Kidney glomerular epithelial cell (primary cell): ENCODE measurements at regions not wholly inside any gene's neighbourhood (a gene's known extent, or its start where the extent isn't known, plus 50 kb on each side); places are given as distances from the start of the nearest gene placed in this dataset.
A peak's percentile ranks its signal among the peaks of the same experiment; 100 is the strongest.
"Not testable (repeated sequence)": the region's sequence is repeated elsewhere in the genome, so short reads cannot be mapped to it uniquely, and the experiment has no call there.

ENCODE experiments used
- DNase-seq: peaks from one replicate; lab custom pipeline; 2025; lab: John Stamatoyannopoulos, UW

DNA sequence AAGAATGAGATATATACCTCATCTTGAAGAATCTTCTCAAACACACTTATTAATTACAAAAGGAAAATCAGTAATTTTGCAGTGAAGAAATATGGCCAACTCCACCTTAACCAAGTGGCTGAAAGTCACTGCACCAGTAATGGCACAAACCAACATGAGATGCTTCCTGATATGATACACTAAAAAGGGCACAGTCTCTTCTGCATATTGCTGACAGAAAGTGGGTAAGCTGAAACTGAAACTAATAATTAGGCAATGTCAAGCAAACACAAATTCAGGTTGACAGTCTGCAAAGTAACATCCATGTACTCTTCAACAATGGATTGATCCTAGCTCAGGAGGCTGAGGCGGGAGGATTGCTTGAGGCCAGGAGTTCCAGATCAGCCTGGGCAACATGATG lies 56.1 kb downstream of the ZNF22 start:
- not testable (repeated sequence) for DNase-seq

DNA sequence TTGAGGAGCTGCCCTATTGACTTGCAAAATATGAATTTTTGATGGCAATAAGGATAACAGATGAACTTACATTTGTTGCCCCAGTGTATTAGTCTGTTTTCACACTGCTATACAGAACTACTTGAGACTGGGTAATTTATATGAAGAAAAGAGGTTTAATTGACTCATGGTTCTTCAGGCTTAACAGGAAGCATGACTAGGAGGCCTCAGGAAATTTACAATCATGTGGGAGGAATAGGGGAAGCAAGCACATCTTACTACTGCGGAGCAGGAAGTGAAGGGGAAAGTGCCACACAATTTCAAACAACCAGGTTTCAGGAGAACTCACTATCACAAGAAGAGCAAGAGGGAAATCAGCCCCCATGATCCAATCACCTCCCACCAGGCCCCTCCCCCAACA lies 57.9 kb downstream of the ZNF22 start:
- DNase-seq = no peak

DNA sequence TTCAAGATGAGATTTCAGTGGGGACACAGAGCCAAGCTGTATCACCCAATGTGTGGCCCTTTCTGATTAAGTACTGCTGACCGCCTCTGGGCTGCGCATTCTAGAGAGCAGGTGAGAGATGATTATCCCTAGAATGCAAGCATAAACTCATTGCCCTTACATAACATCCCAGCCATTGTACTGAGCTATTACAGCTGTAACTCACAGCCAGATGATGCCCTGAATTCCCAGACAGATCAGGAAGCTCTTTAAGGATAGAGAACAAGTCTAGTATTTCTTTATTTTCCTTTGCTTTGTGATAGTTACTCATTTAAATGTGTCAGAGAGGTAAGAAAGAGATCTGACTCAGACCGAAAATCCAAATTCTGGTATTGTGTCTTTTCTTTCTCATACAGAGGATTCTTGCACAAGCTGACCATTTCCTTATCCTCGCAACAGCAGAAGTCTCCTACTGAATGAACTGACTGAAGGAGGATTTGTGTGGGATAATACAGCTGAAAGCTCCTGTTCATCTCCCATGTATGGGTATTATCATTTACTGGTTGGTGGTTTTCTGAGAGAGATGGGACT lies 58.4 kb downstream of the ZNF22 start:
- DNase-seq = no peak

DNA sequence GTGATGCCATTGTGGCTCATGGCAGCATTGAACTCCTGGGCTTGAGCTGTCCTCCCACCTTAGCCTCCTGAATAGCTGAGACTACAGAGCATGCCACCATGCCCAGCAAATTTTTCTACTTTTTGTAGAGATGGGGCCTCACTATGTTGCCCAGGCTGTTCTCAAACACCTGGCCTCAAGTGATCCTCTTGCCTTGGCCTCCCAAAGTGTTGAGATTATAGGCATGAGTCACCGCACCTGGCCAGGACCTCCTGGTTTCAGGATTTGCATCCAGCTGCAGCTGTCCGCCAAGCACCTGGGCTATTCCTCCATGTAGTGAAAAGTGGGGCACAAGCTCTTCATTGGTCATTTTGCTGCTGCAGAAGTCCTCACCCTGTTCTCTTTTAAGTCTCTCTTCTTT lies 58.9 kb downstream of the ZNF22 start:
- no peak for DNase-seq

DNA sequence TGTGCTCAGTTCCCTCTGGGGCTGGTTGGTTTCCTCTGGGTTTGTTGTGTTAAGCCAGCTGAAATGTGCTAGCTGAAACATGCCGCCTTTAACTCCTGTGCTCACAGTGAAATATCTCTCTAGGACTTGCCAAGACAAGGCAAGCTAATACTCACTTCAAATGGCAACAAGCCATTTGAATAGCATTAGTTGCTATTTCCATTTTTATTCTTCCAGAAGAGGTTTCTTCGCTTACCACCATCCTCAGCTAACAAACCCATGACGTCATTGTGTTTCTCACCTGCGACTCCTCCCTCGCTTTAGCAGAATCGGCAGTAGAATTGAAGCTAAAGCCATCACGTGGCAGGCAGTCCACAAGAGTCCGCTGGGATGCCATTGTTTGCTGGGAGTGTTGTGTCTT lies 61.3 kb downstream of the ZNF22 start:
- no peak for DNase-seq

DNA sequence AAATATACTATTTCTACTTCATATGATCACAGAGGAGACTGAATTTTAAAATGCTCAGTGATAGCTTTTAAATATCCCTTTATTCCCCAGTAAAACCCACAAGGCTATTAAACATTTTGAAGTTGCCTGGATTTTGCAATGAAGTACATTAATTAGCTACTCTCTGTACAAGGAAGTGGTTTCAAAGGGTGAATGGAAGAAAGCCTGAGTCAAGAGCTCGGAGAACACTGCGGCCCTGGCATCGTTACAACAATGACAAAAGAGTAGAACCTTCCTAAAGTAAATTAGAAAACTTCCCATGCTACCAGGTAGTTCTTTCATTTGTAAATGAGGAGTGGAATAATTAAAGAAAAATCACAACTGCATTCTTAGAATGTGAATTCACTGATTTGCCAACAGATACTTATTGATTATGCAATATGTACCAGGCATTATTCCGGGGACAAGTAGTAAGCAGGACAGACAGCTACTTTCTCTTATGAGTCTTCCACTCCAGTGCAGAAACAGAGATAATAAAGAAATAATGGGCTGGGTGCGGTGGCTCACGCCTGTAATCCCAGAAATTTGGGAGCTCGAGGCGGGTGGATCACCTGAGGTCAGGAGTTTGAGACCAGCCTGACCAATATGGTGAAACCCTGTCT lies 63.0 kb downstream of the ZNF22 start:
- no peak for DNase-seq

DNA sequence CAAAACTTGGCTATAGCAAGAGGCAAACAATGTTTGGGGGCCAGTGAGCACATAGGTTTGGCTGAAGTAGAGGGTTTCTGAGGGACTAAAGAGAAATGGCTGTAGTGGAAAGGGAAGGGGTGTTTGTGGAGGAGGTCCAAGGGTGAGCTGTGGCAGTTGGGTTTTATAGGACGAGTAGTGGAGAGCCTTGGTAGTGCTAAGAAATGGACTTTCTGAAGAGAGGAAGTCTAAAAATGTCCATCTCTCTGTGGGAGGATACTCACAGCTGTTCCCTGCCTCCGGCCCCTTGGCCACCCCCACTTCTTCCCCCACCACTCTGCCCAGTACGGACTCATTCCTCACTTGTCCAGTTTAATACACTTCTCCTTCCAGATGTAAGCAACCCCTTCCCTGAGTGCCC lies 64.3 kb downstream of the ZNF22 start:
- no peak for DNase-seq

DNA sequence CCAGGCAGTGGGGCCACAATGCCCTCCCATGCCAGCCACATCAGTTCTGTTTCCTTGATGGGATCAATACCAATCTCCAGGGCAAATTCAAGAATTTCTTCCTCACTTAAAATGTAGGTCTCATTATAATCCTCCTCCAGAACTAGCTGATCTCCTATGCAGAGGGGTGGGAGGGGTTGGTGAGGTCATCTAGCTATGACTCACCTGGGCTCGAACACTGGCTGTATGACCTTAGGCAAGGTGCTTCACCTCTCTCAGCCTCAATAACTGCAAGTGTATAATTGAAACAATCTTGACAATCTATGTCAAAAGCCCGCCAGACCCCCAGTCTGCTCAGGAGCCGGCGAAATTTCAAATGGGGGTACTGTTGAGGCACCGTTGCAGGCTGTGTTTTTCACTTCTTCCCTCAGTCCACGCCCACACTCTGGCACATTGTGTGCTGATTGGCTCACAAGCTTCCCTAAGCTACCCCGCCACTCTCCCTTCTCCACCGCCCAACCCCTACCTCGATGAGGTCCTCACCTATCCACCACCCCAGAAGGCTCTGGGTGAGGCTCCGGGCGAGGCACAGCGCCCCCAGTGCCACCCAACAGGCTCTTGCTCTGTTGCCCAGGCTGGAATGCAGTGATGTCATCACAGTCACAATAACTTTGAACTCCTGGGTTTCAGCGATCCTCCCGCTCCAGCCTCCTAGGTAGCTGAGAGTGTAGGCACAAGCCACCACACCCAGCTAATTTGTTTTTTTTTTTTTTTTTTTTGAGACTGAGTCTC lies 70.5 kb downstream of the ZNF22 start:
- no peak for DNase-seq

DNA sequence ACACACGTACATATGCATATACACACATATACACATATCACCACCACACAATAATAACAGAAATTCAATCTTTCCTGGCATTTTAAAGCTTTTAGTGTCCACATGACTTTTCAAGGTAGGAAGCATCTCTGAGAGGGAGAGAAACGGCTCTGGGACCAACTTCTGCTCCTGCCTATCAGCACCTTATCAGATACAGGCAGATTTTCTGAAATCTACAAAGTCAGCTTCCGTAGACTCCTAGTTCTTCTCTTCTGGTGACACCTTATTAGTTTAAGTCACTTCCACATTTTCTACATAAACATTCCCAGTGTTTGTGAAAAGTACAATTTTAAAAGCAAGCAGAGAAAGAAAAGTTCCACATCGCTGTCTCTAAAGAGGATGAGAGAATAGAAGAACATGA lies 74.5 kb downstream of the ZNF22 start:
- DNase-seq = no peak

DNA sequence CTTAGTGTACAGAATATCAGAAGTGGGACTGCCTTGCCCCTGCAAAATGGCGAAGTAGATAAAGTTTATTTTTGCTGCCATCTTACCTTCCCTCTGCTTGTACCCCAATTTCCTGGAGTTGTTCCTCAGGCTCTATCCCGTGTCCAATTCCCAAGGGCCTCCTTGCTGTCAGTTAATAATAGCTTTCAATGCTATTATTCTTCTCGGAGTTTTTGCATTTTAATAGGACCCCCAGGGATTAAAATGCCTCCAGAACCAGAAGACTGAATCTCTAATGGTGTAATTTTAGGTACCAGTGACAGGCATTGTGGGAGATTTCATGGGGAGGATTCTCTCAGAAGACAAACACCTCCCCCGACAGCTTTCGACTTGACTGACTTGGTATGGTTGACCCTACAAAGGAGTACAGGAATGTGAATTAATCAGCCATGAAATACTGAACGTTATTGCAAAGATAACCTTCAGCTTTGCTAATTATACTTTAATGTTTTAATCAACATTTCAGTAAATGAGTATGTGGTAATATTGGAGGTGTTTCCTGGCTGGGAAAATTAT lies 75.2 kb downstream of the ZNF22 start:
- DNase-seq = peak; percentile 44

DNA sequence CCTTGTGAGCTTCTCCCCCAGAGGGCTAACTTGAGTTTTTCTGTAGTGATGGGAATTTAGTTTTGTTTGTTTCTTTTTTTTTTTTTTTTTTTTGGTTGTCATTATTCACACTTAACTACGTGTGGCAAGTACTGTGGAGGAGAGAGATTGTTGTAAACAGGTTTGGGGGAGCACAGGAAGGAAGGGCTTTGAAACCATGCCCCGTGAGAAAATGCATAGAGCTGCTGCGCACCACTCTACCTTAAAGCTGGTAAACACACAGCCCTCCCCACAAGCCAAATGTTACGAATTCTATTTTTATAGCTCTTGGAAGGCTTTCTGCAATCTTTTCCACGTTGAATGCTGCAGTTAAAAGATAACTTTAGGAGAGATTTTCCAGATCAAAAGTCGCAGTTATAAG lies 76.2 kb downstream of the ZNF22 start:
- DNase-seq = no peak

DNA sequence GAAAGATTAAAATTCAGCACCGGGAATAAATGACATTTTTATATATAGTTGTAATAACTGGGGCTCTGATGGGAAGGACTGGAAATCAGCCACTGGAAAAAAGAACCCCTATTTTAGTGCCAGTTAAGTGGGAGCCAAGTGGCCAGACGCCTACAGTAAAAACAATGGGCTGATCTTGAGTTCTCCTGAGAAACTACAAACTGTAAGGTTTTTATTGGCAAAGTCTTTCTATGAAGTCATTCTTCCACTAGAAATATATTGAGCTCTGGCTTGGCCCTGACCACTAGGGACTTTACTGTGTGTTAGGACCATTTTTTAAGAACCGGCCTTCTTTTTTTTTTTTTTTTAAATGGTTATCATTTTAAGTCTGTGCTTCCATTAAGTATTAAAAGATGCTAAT lies 79.6 kb downstream of the ZNF22 start:
- DNase-seq = no peak

DNA sequence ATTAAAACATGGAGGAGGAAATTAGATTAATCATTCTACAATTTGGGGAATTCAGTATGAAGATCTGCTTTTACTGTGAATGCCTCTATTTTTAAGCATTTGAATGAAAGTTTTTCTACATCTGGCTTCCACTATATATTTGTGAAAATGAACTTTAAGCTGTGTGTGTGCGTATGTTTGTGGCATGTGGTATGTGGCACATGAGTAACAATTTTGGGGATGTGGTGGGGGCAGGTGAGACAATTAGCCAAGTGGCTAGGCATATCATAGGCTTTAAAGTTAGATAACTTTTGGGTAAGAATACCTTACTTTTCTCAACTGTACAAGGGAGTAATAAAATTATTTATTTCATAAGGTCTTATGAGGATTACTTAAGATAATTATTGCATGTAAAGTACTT lies 81.5 kb downstream of the ZNF22 start:
- DNase-seq = no peak

DNA sequence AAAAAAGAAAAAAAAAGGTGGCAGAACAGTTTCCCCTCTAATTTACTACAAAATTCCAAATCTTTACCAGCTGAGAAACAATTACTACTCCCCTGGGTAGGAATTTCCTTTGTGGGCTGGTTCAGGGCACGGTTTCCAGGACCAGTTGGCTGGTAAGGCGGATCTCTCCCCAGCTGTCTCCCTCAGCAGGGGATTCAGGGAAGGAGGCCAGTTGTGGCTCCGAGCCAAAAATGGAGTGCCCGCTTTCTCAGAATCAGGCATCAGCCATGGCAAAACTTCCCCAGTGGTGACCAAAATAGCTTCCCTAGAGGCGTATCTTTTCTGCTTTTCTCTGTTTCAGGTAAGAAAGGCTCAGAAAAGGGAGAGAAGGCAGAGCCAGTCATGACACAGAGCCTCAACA lies 91.2 kb downstream of the ZNF22 start:
- DNase-seq = no peak

DNA sequence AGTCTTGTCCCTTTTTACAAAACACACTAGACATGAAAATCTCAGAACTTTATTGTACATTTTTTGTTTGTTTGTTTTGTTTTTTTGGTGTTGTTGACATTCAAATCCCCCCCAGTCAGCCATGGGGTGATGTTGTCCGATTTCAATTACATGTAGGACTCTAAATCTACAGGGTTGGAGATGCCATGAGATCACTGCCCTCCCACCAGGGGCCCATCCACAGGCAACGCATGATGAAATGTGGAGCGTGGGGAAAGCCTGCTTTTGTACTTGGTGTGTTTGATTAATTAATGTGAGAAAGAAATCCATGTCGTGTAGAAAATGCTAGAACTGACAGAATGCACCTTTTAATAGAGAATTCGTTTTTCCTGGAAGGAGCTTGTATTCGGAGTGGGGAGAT lies 93.2 kb downstream of the ZNF22 start:
- DNase-seq = no peak

DNA sequence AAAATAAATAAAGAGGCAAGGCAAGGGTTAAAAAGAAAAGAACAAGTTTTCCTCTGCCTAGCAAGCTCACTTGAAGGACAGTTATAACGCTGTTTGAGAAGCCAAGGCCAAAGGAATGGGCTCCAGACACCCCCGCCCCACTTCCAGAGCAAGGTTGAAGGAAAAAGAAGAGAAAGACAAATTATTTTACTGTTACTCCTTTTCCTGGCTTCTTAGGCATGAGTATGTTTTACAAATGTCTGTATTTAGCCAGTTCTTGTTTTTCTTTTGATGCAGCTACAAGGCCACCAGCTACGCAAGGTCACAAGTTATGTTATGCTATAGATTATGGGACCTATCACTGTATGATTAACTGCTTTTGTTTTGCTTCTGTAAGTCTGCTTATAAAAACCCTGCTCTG lies 94.6 kb downstream of the ZNF22 start:
- DNase-seq = no peak

DNA sequence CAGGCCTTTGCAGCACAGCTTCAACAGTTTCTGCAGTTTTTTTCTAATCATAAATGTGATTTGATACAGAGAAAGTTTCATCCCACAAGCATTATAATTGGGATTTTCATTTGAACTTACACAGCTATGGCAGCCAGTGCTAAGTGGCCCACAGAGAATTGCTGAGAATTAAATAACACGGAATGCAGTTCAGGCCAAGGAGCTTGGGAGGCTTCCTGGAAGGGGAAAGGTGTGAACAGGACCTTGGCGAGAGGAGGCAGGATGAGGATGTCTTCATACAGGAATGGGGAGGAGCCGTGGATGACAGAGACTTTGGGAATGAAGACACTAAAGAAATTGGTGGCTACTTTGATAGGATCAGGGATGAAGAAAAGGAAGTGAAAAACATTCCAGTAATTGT lies 95.3 kb downstream of the ZNF22 start:
- DNase-seq = no peak

DNA sequence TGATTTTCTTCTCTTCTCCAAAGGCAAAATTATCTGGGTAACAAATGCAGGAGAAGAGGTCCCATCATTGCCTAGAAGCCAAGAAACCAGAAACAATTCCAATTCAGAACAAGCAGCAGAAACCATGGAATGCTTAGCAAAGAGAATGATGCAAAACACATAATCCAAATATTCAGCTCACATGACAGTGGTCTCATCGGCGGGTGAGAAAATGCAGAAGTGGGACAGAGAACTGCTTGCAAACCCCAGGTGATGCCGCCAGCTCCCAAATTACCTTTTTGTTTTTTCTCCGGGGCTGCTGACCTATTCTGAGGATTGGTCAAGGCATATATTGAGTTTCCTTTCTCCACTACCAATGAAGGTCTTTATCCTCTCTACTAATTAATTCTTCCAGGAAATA lies 99.7 kb downstream of the ZNF22 start:
- no peak for DNase-seq

DNA sequence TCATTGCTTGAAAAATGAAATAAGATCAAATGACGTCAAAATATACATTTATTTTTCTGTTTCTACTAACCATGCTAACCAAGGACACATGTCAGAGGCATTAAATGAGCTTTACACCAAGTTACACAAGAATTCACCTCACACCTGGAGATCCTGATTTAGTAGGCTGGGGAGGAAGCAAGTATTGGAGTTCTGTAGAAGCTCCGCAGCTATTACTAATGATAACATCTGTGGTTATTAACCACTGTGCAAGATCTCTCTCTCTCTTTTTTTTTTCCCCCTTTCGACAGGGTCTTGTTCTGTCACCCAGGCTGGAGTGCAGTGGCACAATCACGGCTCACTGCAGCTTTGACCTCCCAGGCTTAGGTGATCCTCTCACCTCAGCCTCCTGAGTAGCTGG lies 104.0 kb downstream of the ZNF22 start:
- DNase-seq = no peak

DNA sequence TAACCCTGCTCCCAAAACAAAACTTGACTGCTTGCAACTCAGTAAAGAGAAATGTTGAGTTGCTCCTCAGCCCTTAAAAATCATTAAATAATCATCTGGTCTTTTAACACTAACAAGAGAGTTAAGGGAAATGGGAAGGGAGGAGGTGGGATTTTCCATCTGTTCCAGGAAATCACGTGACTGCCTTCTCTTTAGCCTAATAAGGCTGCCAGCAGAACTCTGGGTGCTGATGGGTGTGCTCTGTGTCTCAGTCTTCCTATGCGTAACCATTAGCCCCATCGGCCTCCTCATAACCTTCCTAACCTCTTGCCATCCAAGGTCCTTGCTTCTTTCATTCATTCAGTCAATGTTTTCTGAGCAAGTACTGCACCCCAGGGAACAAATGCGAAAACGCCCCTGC lies 104.6 kb downstream of the ZNF22 start:
- not testable (repeated sequence) for DNase-seq

DNA sequence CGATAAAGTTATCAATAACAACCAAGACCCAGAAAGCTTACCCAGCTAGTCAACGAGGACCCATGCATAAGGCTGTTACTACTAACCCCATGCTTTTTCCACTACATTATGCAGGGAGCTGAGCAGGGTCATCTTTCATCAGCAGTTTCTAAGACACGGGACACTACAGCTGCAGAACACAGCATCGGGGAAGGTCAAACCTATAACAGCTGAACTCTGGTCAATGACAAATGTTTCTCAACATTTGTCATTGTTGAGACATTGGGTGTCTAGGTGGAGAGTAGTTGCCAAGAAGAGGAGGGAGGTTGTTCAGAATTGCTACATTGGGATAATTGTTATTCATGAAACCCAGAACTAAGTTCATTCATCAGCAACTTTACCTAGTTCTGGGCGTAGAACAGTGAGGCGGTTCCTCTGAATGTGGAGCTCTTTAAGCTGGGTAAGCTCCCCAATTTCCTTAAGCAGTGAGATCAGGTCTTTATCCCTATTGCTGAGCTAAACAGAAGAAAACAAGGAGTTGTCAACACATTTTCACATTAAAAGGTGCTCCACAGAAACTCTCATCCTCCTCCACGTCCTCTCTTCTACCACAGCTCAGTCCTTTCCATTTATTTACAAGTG lies 105.6 kb downstream of the ZNF22 start:
- no peak for DNase-seq

DNA sequence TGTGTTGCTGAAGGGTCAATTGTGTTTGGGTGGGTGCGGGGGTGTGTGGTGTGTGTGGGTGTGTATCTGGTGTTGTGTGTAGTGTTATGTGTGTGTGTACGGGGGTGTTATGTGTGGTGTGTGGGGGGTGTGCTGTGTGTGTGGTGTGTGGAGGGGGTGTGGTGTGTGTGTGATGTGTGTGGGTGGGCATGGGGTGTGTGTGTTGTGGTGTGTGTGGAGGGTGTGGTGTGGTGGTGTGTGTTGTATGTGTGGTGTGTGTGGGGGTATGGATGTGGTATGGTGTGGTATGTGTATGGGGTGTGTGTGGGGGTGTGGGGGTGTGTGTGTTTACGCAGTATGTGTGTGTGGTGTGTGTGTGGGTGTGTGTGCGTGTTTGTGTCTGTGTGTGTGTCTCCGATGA lies 110.8 kb downstream of the ZNF22 start:
- no peak for DNase-seq

DNA sequence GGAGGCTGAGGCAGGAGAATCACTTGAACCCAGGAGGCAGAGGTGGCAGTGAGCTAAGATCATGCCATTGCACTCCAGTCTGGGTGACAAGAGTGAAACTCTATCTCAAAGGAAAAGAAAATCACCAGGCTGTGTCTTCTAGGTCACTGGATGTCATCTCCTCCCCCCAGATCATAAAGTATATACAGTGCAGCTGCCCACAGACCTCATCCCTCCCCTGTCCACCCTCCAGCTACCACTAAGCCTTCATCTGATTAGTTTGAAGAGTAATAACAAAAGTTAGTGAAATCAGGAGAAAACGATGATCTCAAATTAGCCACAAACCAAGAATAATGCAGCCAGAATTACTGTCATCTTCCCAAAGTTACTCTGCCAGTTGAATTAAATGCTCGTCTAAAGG lies 117.2 kb downstream of the ZNF22 start:
- DNase-seq = not testable (repeated sequence)
